ENCODE measurements at regions not wholly inside any gene's neighbourhood (a gene's known extent, or its start where the extent isn't known, plus 50 kb on each side); places are given as distances from the start of the nearest gene placed in this dataset.

GRCh38 chr6:79334674-79335073, 100.2 kb upstream of the HMGN3 start:
- ChIA-PET POLR2A (ENCODE audit: low non-redundant PET) (no interaction called here), CTCF (no interaction called here)
- Histone ChIP-seq H3K9me3 (ENCODE audit: low read depth, low read length, poor library complexity, severe bottlenecking) (no peaks in the 10 kb centered on the region), H3K4me3 (ENCODE audit: low read depth, low read length, poor library complexity, severe bottlenecking) (no peak overlapping the region), H3K27ac (ENCODE audit: low read depth, low read length, poor library complexity, severe bottlenecking) (no peak overlapping the region), H3K4me1 (ENCODE audit: insufficient read depth, low read length, poor library complexity, severe bottlenecking) (no peaks in the 10 kb centered on the region), H3K27me3 (replicated peaks; ENCODE audit: insufficient read depth, low read depth, low read length, poor library complexity) (no peaks in the 10 kb centered on the region), H3K36me3 (ENCODE audit: insufficient read depth, low read length, poor library complexity, severe bottlenecking) (no peaks in the 10 kb centered on the region)
- no peak for DNase-seq (ENCODE audit: low spot score)
- no TSS peak for BruUV-seq (replicated peaks)
- TF ChIP-seq CTCF (conservative IDR thresholded peaks at IDR 0.05; ENCODE audit: low read depth, low read length), result no peak
- TF ChIP-seq EZH2 (IDR thresholded peaks at IDR 0.05; ENCODE audit: borderline replicate concordance, low read depth, low read length, poor library complexity, severe bottlenecking), result no peak
- intact Hi-C loops (cut with micrococcal nuclease; ENCODE audit: unreplicated experiment), result no loop called here

- intact Hi-C loops (cut with micrococcal nuclease; ENCODE audit: unreplicated experiment), result no loop called here
These were observed 96.2 kb upstream of the HMGN3 start for GRCh38 chr6:79330704-79331103.

GRCh38 chr6:79313254-79313653, 78.8 kb upstream of the HMGN3 start:
- no peaks in the 10 kb centered on the region for H3K9me3 ChIP-seq (ENCODE audit: low read depth, low read length, poor library complexity, severe bottlenecking)
- no peaks in the 10 kb centered on the region for H3K4me1 ChIP-seq (ENCODE audit: insufficient read depth, low read length, poor library complexity, severe bottlenecking)
- ChIA-PET CTCF (no interaction called here), POLR2A (ENCODE audit: low non-redundant PET) (no interaction called here)
- intact Hi-C loops (cut with micrococcal nuclease; ENCODE audit: unreplicated experiment), result no loop called here
- no peak for DNase-seq (ENCODE audit: low spot score)
- H3K4me3 ChIP-seq (ENCODE audit: low read depth, low read length, poor library complexity, severe bottlenecking), result no peak overlapping the region
- no peak overlapping the region for H3K27ac ChIP-seq (ENCODE audit: low read depth, low read length, poor library complexity, severe bottlenecking)
- no peaks in the 10 kb centered on the region for H3K36me3 ChIP-seq (ENCODE audit: insufficient read depth, low read length, poor library complexity, severe bottlenecking)
- no peak for TF ChIP-seq CTCF (conservative IDR thresholded peaks at IDR 0.05; ENCODE audit: low read depth, low read length)
- no peak for TF ChIP-seq EZH2 (IDR thresholded peaks at IDR 0.05; ENCODE audit: borderline replicate concordance, low read depth, low read length, poor library complexity, severe bottlenecking)
- no TSS peak for BruUV-seq (replicated peaks)
- no peaks in the 10 kb centered on the region for H3K27me3 ChIP-seq (replicated peaks; ENCODE audit: insufficient read depth, low read depth, low read length, poor library complexity)

More at GRCh38 chr6:79330704-79331103, 96.2 kb upstream of the HMGN3 start:
- Histone ChIP-seq H3K27ac (ENCODE audit: low read depth, low read length, poor library complexity, severe bottlenecking) (no peak overlapping the region), H3K4me1 (ENCODE audit: insufficient read depth, low read length, poor library complexity, severe bottlenecking) (no peaks in the 10 kb centered on the region), H3K27me3 (replicated peaks; ENCODE audit: insufficient read depth, low read depth, low read length, poor library complexity) (no peaks in the 10 kb centered on the region), H3K36me3 (ENCODE audit: insufficient read depth, low read length, poor library complexity, severe bottlenecking) (no peaks in the 10 kb centered on the region), H3K9me3 (ENCODE audit: low read depth, low read length, poor library complexity, severe bottlenecking) (no peaks in the 10 kb centered on the region), H3K4me3 (ENCODE audit: low read depth, low read length, poor library complexity, severe bottlenecking) (no peak overlapping the region)
- CTCF ChIA-PET, result no interaction called here
- POLR2A ChIA-PET (ENCODE audit: low non-redundant PET), result no interaction called here
- no peak for TF ChIP-seq EZH2 (IDR thresholded peaks at IDR 0.05; ENCODE audit: borderline replicate concordance, low read depth, low read length, poor library complexity, severe bottlenecking)
- TF ChIP-seq CTCF (conservative IDR thresholded peaks at IDR 0.05; ENCODE audit: low read depth, low read length), result no peak
- no TSS peak for BruUV-seq (replicated peaks)
- no peak for DNase-seq (ENCODE audit: low spot score)

Data from A673 (cell line).